GM12878 (cell line): ENCODE measurements at regions not wholly inside any gene's neighbourhood (a gene's known extent, or its start where the extent isn't known, plus 50 kb on each side); places are given as distances from the start of the nearest gene placed in this dataset.

Experiments used
- ATAC-seq: fragments of 200-7000 bp; cut with Tn5 transposase; 3 replicates; pipeline ENCODE4 v1.9.1; 2020; ENCODE audit warnings: mild to moderate bottlenecking, moderate library complexity
- BruUV-seq: library from RNA; stranded (reverse); fragments of 400-500 nt; replicated peaks from 2 replicates; lab custom pipeline; 2021; lab: Mats Ljungman, UMichigan
- CTCF ChIA-PET: fragments of 300-600 bp; sonication (Branson Sonifier 250); formaldehyde crosslinking; extraction: SDS; loops from one replicate; lab custom pipeline; 2021; ENCODE audit warnings: inconsistent platforms; lab: Yijun Ruan, JAX
- POLR2A ChIA-PET: fragments of 350-600 bp; formaldehyde crosslinking; extraction: SDS; loops from one replicate; lab custom pipeline; 2021; ENCODE audit warnings: inconsistent platforms; lab: Charles Lee
- RAD21 ChIA-PET: fragments of 300-600 bp; sonication (Branson Sonifier 250); formaldehyde crosslinking; loops from one replicate; lab custom pipeline; 2023; ENCODE audit warnings: antibody characterized with exemption; ENCODE audit not compliant: unreplicated experiment; lab: Charles Lee
- SMC1A ChIA-PET: fragments of 300-600 bp; sonication (Branson Sonifier 250); formaldehyde crosslinking; loops from one replicate; lab custom pipeline; 2023; ENCODE audit not compliant: unreplicated experiment, uncharacterized antibody; lab: Charles Lee
- DNase-seq: peaks from one replicate; pipeline ENCODE4 v3.0.0-alpha.2; 2011; ENCODE audit warnings: low read depth, low spot score
- FAIRE-seq: peaks from 3 replicates; lab custom pipeline; 2011; peaks lifted over from hg19 to GRCh38; lab: Jason Lieb, UNC
- H2AFZ ChIP-seq: 2 replicates; pipeline ENCODE4 v1.6.0; 2011; ENCODE audit warnings: low read depth, low read length, control low read depth; ENCODE audit not compliant: control insufficient read depth
- H3K27ac ChIP-seq: 2 replicates; pipeline ENCODE4 v1.5.1; 2011; ENCODE audit warnings: control low read depth; ENCODE audit not compliant: control insufficient read depth, insufficient read depth
- H3K27me3 ChIP-seq, 2 experiments: replicated peaks in 1 of 2; 2 replicates each; pipeline versions ENCODE4 v1.6.0 to v1.6.1; 2011; ENCODE audit warnings: low read length in 1 of 2; ENCODE audit not compliant: control insufficient read depth in 2 of 2, insufficient read depth in 2 of 2
- H3K36me3 ChIP-seq, 2 experiments: 2 replicates each; pipeline ENCODE4 v1.5.1; 2011; ENCODE audit warnings: low read length in 1 of 2; ENCODE audit not compliant: control insufficient read depth in 2 of 2, insufficient read depth in 2 of 2
- H3K4me1 ChIP-seq: 2 replicates; pipeline ENCODE4 v1.6.1; 2011; ENCODE audit warnings: mild to moderate bottlenecking, low read length, moderate library complexity, mixed read lengths; ENCODE audit not compliant: control insufficient read depth, insufficient read depth
- H3K4me2 ChIP-seq: 2 replicates; pipeline ENCODE4 v1.6.0; 2011; ENCODE audit warnings: control low read depth; ENCODE audit not compliant: control insufficient read depth, insufficient read depth
- H3K4me3 ChIP-seq: fragments of 200-600 bp; sonication (generic); 2 replicates; pipeline ENCODE4 v1.5.1; 2016
- H3K79me2 ChIP-seq: 2 replicates; pipeline ENCODE4 v1.6.0; 2011; ENCODE audit warnings: low read length; ENCODE audit not compliant: control insufficient read depth, insufficient read depth
- H3K9ac ChIP-seq: 2 replicates; pipeline ENCODE4 v1.8.0; 2011; ENCODE audit warnings: low read length, control low read depth, mixed read lengths; ENCODE audit not compliant: control insufficient read depth, insufficient read depth
- H3K9me3 ChIP-seq: replicated peaks from 3 replicates; pipeline ENCODE4 v1.5.1; 2011; ENCODE audit warnings: mild to moderate bottlenecking, low read length; ENCODE audit not compliant: control insufficient read depth, insufficient read depth
- H4K20me1 ChIP-seq: 2 replicates; pipeline ENCODE4 v1.6.0; 2011; ENCODE audit not compliant: control insufficient read depth, insufficient read depth
- EED ChIP-seq: sonication (generic); IDR thresholded peaks from 2 replicates; pipeline ENCODE4 v1.6.1; 2016; ENCODE audit warnings: antibody characterized with exemption, low read depth
- SREBF2 ChIP-seq: IDR thresholded peaks from 2 replicates; pipeline ENCODE4 v1.6.1; 2012; ENCODE audit warnings: mild to moderate bottlenecking, low read length
- ZBTB4 ChIP-seq: fragments of 450-650 bp; formaldehyde crosslinking; IDR thresholded peaks from 2 replicates; pipeline ENCODE4 v1.4.0; 2022; ENCODE audit warnings: mild to moderate bottlenecking, moderate library complexity
- WGBS: methylation state at CpG from one replicate; pipeline ENCODE4 v1.1.6; 2016; ENCODE audit warnings: low lambda C conversion rate; ENCODE audit not compliant: insufficient replicate concordance, insufficient coverage; ENCODE audit errors: missing lambda C conversion rate; 5-methylcytosine and 5-hydroxymethylcytosine counted together
- in situ Hi-C: fragments of 300-500 bp; cut with MboI; formaldehyde crosslinking; loops from 9 replicates; pipeline ENCODE4 v1.14.3; 2018; ENCODE audit warnings: mixed read lengths
- intact Hi-C: fragments of 100-400 bp; cut with micrococcal nuclease; formaldehyde crosslinking; loops from one replicate; pipeline ENCODE4 v1.14.2; 2022; ENCODE audit not compliant: unreplicated experiment
- TF ChIP-seq, protein P1 (sequence below): IDR thresholded peaks from 2 replicates; pipeline ENCODE4 v1.6.1; 2011; ENCODE audit warnings: low read depth, mild to moderate bottlenecking, low read length, moderate library complexity, borderline replicate concordance; ENCODE audit errors: extremely low read depth

- SMC1A ChIA-PET, result no interaction called here
- ATAC-seq, result no peak
- no peaks in the 10 kb centered on the region for H3K27me3 ChIP-seq
Measured at GRCh38 chr13:78709028-78709427, 50.1 kb upstream of the OBI1 start.

More at GRCh38 chr13:78709028-78709427, 50.1 kb upstream of the OBI1 start:
- no peaks in the 10 kb centered on the region for H3K79me2 ChIP-seq
- H3K27ac ChIP-seq, result no peak overlapping the region
- no peak for FAIRE-seq
- no peaks in the 10 kb centered on the region for H3K36me3 ChIP-seq
- no peak overlapping the region for H3K4me3 ChIP-seq
- ChIA-PET RAD21 (no interaction called here), POLR2A (no interaction called here)
- no peaks in the 10 kb centered on the region for H3K4me1 ChIP-seq
- no peak for DNase-seq
- WGBS, result 53% methylated on average over 1 of the region's 1 CpG
- TF ChIP-seq, protein P1, sequence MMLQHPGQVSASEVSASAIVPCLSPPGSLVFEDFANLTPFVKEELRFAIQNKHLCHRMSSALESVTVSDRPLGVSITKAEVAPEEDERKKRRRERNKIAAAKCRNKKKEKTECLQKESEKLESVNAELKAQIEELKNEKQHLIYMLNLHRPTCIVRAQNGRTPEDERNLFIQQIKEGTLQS, result no peak
- no peak for TF ChIP-seq EED
- no peak for TF ChIP-seq ZBTB4
- TF ChIP-seq SREBF2, result no peak
- TF ChIP-seq, all 136 proteins: peak for 0
- Histone ChIP-seq H2AFZ (no peak overlapping the region), H3K9ac (no peak overlapping the region), H4K20me1 (no peaks in the 10 kb centered on the region), H3K9me3 (no peaks in the 10 kb centered on the region), H3K4me2 (no peak overlapping the region)
- intact Hi-C loops (no loop called here), in situ Hi-C loops (no loop called here)
- CTCF ChIA-PET, result no interaction called here
- no TSS peak for BruUV-seq
